Karpas-422 (cell line): ENCODE measurements at regions not wholly inside any gene's neighbourhood (a gene's known extent, or its start where the extent isn't known, plus 50 kb on each side); places are given as distances from the start of the nearest gene placed in this dataset.

Experiments used
- DNase-seq: peaks from one replicate; pipeline ENCODE4 v3.0.0-alpha.2; 2015
- H2AFZ ChIP-seq: fragments of 200-600 bp; sonication (generic); 2 replicates; pipeline ENCODE4 v1.6.1; 2014; ENCODE audit warnings: antibody characterized with exemption, low read length, mixed read lengths
- H3K27ac ChIP-seq: fragments of 200-600 bp; sonication (generic); 2 replicates; pipeline ENCODE4 v1.5.1; 2014; ENCODE audit warnings: mild to moderate bottlenecking, low read length, moderate library complexity
- H3K27me3 ChIP-seq: fragments of 200-600 bp; sonication (generic); 2 replicates; pipeline ENCODE4 v1.6.1; 2014; ENCODE audit warnings: low read length, mixed read lengths
- H3K36me3 ChIP-seq: fragments of 200-600 bp; sonication (generic); 2 replicates; pipeline ENCODE4 v1.6.1; 2014; ENCODE audit warnings: low read length, mixed read lengths; ENCODE audit not compliant: insufficient read depth
- H3K4me1 ChIP-seq: fragments of 200-600 bp; sonication (generic); 2 replicates; pipeline ENCODE4 v1.6.1; 2014; ENCODE audit warnings: mild to moderate bottlenecking, low read length, mixed read lengths
- H3K4me2 ChIP-seq: fragments of 200-600 bp; sonication (generic); 2 replicates; pipeline ENCODE4 v1.6.1; 2014; ENCODE audit warnings: low read length, low read depth, mild to moderate bottlenecking; ENCODE audit not compliant: poor library complexity, severe bottlenecking
- H3K4me3 ChIP-seq: fragments of 200-600 bp; sonication (generic); 2 replicates; pipeline ENCODE4 v1.5.1; 2014; ENCODE audit warnings: mild to moderate bottlenecking, antibody characterized with exemption, low read length, mixed read lengths
- H3K79me2 ChIP-seq: fragments of 200-600 bp; sonication (generic); 2 replicates; pipeline ENCODE4 v1.6.1; 2014; ENCODE audit warnings: mild to moderate bottlenecking, low read length, mixed read lengths
- H3K9ac ChIP-seq: fragments of 200-600 bp; sonication (generic); 2 replicates; pipeline ENCODE4 v1.6.0; 2014; ENCODE audit warnings: low read length
- H3K9me2 ChIP-seq: fragments of 200-600 bp; sonication (generic), shearing (Covaris generic); replicated peaks from 2 replicates; pipeline ENCODE4 v1.6.0; 2014; ENCODE audit warnings: mild to moderate bottlenecking, low read length, moderate library complexity; ENCODE audit not compliant: insufficient read depth
- H3K9me3 ChIP-seq: fragments of 300-700, 200-600 bp; sonication (generic); 2 replicates; pipeline ENCODE4 v1.6.1; 2014; ENCODE audit warnings: low read length, mixed read lengths
- H4K20me1 ChIP-seq: fragments of 200-600 bp; sonication (generic); 2 replicates; pipeline ENCODE4 v1.6.1; 2014; ENCODE audit warnings: mild to moderate bottlenecking, antibody characterized with exemption, low read length, low read depth; ENCODE audit not compliant: insufficient read depth

GRCh38 chr13:39879286-39880035 lies 224.0 kb downstream of the COG6 start:
- H3K4me3 ChIP-seq = no peak overlapping the region

GRCh38 chr13:39881383-39881782 lies 225.9 kb downstream of the COG6 start:
- Histone ChIP-seq H3K36me3 (no peaks in the 10 kb centered on the region), H3K4me3 (no peak overlapping the region), H2AFZ (no peak overlapping the region), H3K27ac (no peak overlapping the region), H3K9ac (no peak overlapping the region), H3K4me2 (no peak overlapping the region), H3K9me2 (no peaks in the 10 kb centered on the region), H3K4me1 (no peaks in the 10 kb centered on the region), H3K27me3 (no peaks in the 10 kb centered on the region), H3K9me3 (peaks cover 28% of the 10 kb centered on the region), H3K79me2 (no peaks in the 10 kb centered on the region), H4K20me1 (no peaks in the 10 kb centered on the region)
- no peak for DNase-seq

More at GRCh38 chr13:39879286-39880035, 224.0 kb downstream of the COG6 start:
- Histone ChIP-seq H3K36me3 (no peaks in the 10 kb centered on the region), H3K9me2 (no peaks in the 10 kb centered on the region), H3K9me3 (peaks cover 14% of the 10 kb centered on the region), H3K4me1 (peaks cover 12% of the 10 kb centered on the region), H2AFZ (no peak overlapping the region), H3K4me2 (no peak overlapping the region), H3K9ac (no peak overlapping the region), H3K79me2 (no peaks in the 10 kb centered on the region), H3K27ac (no peak overlapping the region), H3K27me3 (no peaks in the 10 kb centered on the region), H4K20me1 (no peaks in the 10 kb centered on the region)
- no peak for DNase-seq

GRCh38 chr13:39881887-39882286 lies 226.4 kb downstream of the COG6 start:
- no peak for DNase-seq
- H3K9ac ChIP-seq = no peak overlapping the region
- H2AFZ ChIP-seq = no peak overlapping the region
- H3K9me2 ChIP-seq = no peaks in the 10 kb centered on the region
- H3K79me2 ChIP-seq = no peaks in the 10 kb centered on the region
- no peak overlapping the region for H3K4me3 ChIP-seq
- H3K4me2 ChIP-seq = no peak overlapping the region
- H3K27me3 ChIP-seq = no peaks in the 10 kb centered on the region
- no peak overlapping the region for H3K27ac ChIP-seq
- H4K20me1 ChIP-seq = no peaks in the 10 kb centered on the region
- H3K36me3 ChIP-seq = no peaks in the 10 kb centered on the region
- H3K9me3 ChIP-seq = peaks cover 29% of the 10 kb centered on the region
- H3K4me1 ChIP-seq = no peaks in the 10 kb centered on the region

GRCh38 chr13:39884166-39884565 lies 228.7 kb downstream of the COG6 start:
- H3K79me2 ChIP-seq = no peaks in the 10 kb centered on the region
- no peaks in the 10 kb centered on the region for H4K20me1 ChIP-seq
- DNase-seq = no peak

GRCh38 chr13:39886336-39886735 lies 230.9 kb downstream of the COG6 start:
- Histone ChIP-seq H3K4me1 (no peaks in the 10 kb centered on the region), H3K36me3 (no peaks in the 10 kb centered on the region), H3K9me3 (peaks cover 29% of the 10 kb centered on the region), H3K27me3 (no peaks in the 10 kb centered on the region), H3K9me2 (no peaks in the 10 kb centered on the region), H2AFZ (no peak overlapping the region), H3K4me2 (no peak overlapping the region), H4K20me1 (no peaks in the 10 kb centered on the region), H3K4me3 (no peak overlapping the region), H3K9ac (no peak overlapping the region), H3K27ac (no peak overlapping the region), H3K79me2 (no peaks in the 10 kb centered on the region)
- DNase-seq = no peak

More at GRCh38 chr13:39884166-39884565, 228.7 kb downstream of the COG6 start:
- Histone ChIP-seq H3K9me3 (peaks cover 29% of the 10 kb centered on the region), H3K27me3 (no peaks in the 10 kb centered on the region), H3K4me1 (no peaks in the 10 kb centered on the region), H3K9ac (no peak overlapping the region), H2AFZ (no peak overlapping the region), H3K4me2 (no peak overlapping the region), H3K27ac (no peak overlapping the region), H3K36me3 (no peaks in the 10 kb centered on the region), H3K4me3 (no peak overlapping the region), H3K9me2 (no peaks in the 10 kb centered on the region)

- Histone ChIP-seq H3K9me2 (no peaks in the 10 kb centered on the region), H3K9me3 (peaks cover 28% of the 10 kb centered on the region), H3K79me2 (no peaks in the 10 kb centered on the region), H3K27me3 (no peaks in the 10 kb centered on the region), H3K4me2 (no peak overlapping the region), H3K4me1 (no peaks in the 10 kb centered on the region), H2AFZ (no peak overlapping the region), H3K9ac (no peak overlapping the region), H3K4me3 (no peak overlapping the region), H4K20me1 (no peaks in the 10 kb centered on the region), H3K27ac (no peak overlapping the region), H3K36me3 (no peaks in the 10 kb centered on the region)
- no peak for DNase-seq
These were observed 231.9 kb downstream of the COG6 start for GRCh38 chr13:39887387-39887786.

GRCh38 chr13:39888865-39889810 lies 233.7 kb downstream of the COG6 start:
- Histone ChIP-seq H3K36me3 (no peaks in the 10 kb centered on the region), H3K4me2 (no peak overlapping the region), H2AFZ (no peak overlapping the region)

GRCh38 chr13:39890537-39890936 lies 235.1 kb downstream of the COG6 start:
- H3K9me3 ChIP-seq = peaks cover 7% of the 10 kb centered on the region; the same call in 1 of the 2 replicates
- H3K4me1 ChIP-seq = no peaks in the 10 kb centered on the region
- no peaks in the 10 kb centered on the region for H4K20me1 ChIP-seq
- H3K36me3 ChIP-seq = no peaks in the 10 kb centered on the region
- no peak overlapping the region for H3K4me3 ChIP-seq
- H3K27me3 ChIP-seq = no peaks in the 10 kb centered on the region
- H3K4me2 ChIP-seq = no peak overlapping the region
- no peak overlapping the region for H3K27ac ChIP-seq
- DNase-seq = no peak
- no peak overlapping the region for H3K9ac ChIP-seq
- no peaks in the 10 kb centered on the region for H3K79me2 ChIP-seq
- no peaks in the 10 kb centered on the region for H3K9me2 ChIP-seq
- no peak overlapping the region for H2AFZ ChIP-seq

More at GRCh38 chr13:39888865-39889810, 233.7 kb downstream of the COG6 start:
- Histone ChIP-seq H3K4me3 (no peak overlapping the region), H3K27ac (no peak overlapping the region), H3K9me2 (no peaks in the 10 kb centered on the region), H4K20me1 (no peaks in the 10 kb centered on the region), H3K27me3 (no peaks in the 10 kb centered on the region), H3K79me2 (no peaks in the 10 kb centered on the region), H3K9me3 (peaks cover 19% of the 10 kb centered on the region), H3K4me1 (no peaks in the 10 kb centered on the region), H3K9ac (no peak overlapping the region)
- no peak for DNase-seq
